ENCODE measurements at regions not wholly inside any gene's neighbourhood (a gene's known extent, or its start where the extent isn't known, plus 50 kb on each side); places are given as distances from the start of the nearest gene placed in this dataset.

GRCh38 chr2:2837746-2838547 is 506.9 kb upstream of the MYT1L start (continued):
- TF ChIP-seq EP300 (IDR thresholded peaks at IDR 0.05; ENCODE audit: borderline replicate concordance in 1 of 2, low read depth in 2 of 2, low read length in 2 of 2) = no peak
- TF ChIP-seq HDAC2 (IDR thresholded peaks at IDR 0.05; ENCODE audit: borderline replicate concordance in 1 of 2, low read depth in 2 of 2, low read length in 2 of 2) = no peak
- TF ChIP-seq CBX5 (IDR thresholded peaks at IDR 0.05; ENCODE audit: low read depth, low read length) = no peak

Data from H1 (cell line).